Endodermal cell (in vitro differentiated cells): ENCODE measurements at regions not wholly inside any gene's neighbourhood (a gene's known extent, or its start where the extent isn't known, plus 50 kb on each side); places are given as distances from the start of the nearest gene placed in this dataset.

ENCODE experiments used
- DNase-seq: peaks from one replicate; pipeline ENCODE4 v3.0.0-alpha.2; 2017
- H3K27ac ChIP-seq: 2 replicates; pipeline ENCODE4 v1.5.1; 2013; ENCODE audit warnings: mild to moderate bottlenecking, low read depth, low read length, moderate library complexity
- H3K27me3 ChIP-seq: 2 replicates; pipeline ENCODE4 v1.6.1; 2013; ENCODE audit warnings: mild to moderate bottlenecking, low read length, moderate library complexity; ENCODE audit not compliant: insufficient read depth, control insufficient read depth, poor library complexity, severe bottlenecking
- H3K36me3 ChIP-seq: 2 replicates; pipeline ENCODE4 v1.7.0; 2013; ENCODE audit warnings: mild to moderate bottlenecking, low read length, moderate library complexity; ENCODE audit not compliant: control insufficient read depth, insufficient read depth
- H3K4me1 ChIP-seq: one replicate; pipeline ENCODE4 v1.7.0; 2013; ENCODE audit warnings: low read length; ENCODE audit not compliant: control insufficient read depth, insufficient read depth
- H3K4me3 ChIP-seq: 2 replicates; pipeline ENCODE4 v1.5.1; 2013; ENCODE audit warnings: mild to moderate bottlenecking, low read length, moderate library complexity
- H3K9ac ChIP-seq: 2 replicates; pipeline ENCODE4 v1.6.1; 2013; ENCODE audit warnings: mild to moderate bottlenecking, low read length, moderate library complexity; ENCODE audit not compliant: poor library complexity, severe bottlenecking; ENCODE audit errors: extremely low read depth
- H3K9me3 ChIP-seq: 2 replicates; pipeline ENCODE4 v1.6.1; 2013; ENCODE audit warnings: mild to moderate bottlenecking, low read length, moderate library complexity; ENCODE audit not compliant: control insufficient read depth
- H3K27ac Mint-ChIP-seq: 2 replicates; pipeline ENCODE4 v1.8.0; 2020; ENCODE audit warnings: mixed read lengths
- H3K27me3 Mint-ChIP-seq: 2 replicates; pipeline ENCODE4 v1.8.0; 2021; ENCODE audit warnings: mild to moderate bottlenecking, mixed read lengths; ENCODE audit not compliant: insufficient read depth
- H3K36me3 Mint-ChIP-seq: 2 replicates; pipeline ENCODE4 v1.8.0; 2020; ENCODE audit warnings: low read depth, mixed read lengths
- H3K4me1 Mint-ChIP-seq: 2 replicates; pipeline ENCODE4 v1.8.0; 2020; ENCODE audit warnings: mixed read lengths
- H3K4me3 Mint-ChIP-seq: 2 replicates; pipeline ENCODE4 v1.8.0; 2020; ENCODE audit warnings: mild to moderate bottlenecking, moderate library complexity, mixed read lengths
- H3K9me3 Mint-ChIP-seq: 2 replicates; pipeline ENCODE4 v1.8.0; 2020; ENCODE audit warnings: mild to moderate bottlenecking, mixed read lengths
- WGBS, 2 experiments: methylation state at CpG; one replicate each; pipeline versions ENCODE4 v1.1.5 to v1.1.7; 2013; ENCODE audit warnings: missing lambda C conversion rate in 2 of 2, mixed read lengths in 1 of 2; ENCODE audit not compliant: insufficient coverage in 1 of 2, insufficient read length in 1 of 2; 5-methylcytosine and 5-hydroxymethylcytosine counted together
- TF ChIP-seq, protein P1 (sequence below): fragments of 200-600 bp; sonication (generic); conservative IDR thresholded peaks from 2 replicates; pipeline ENCODE4 v1.5.0; 2021; ENCODE audit warnings: antibody characterized with exemption, mild to moderate bottlenecking

GRCh38 chr2:167851323-167851860, 396.0 kb downstream of the STK39 start:
- Histone ChIP-seq H3K9me3 (peaks cover 11% of the 10 kb centered on the region), H3K4me3 (no peak overlapping the region), H3K27ac (no peak overlapping the region), H3K27me3 (no peaks in the 10 kb centered on the region), H3K36me3 (no peaks in the 10 kb centered on the region), H3K9ac (no peak overlapping the region), H3K4me1 (no peaks in the 10 kb centered on the region)
- H3K4me3 Mint-ChIP-seq, result no peak overlapping the region
- TF ChIP-seq, protein P1, sequence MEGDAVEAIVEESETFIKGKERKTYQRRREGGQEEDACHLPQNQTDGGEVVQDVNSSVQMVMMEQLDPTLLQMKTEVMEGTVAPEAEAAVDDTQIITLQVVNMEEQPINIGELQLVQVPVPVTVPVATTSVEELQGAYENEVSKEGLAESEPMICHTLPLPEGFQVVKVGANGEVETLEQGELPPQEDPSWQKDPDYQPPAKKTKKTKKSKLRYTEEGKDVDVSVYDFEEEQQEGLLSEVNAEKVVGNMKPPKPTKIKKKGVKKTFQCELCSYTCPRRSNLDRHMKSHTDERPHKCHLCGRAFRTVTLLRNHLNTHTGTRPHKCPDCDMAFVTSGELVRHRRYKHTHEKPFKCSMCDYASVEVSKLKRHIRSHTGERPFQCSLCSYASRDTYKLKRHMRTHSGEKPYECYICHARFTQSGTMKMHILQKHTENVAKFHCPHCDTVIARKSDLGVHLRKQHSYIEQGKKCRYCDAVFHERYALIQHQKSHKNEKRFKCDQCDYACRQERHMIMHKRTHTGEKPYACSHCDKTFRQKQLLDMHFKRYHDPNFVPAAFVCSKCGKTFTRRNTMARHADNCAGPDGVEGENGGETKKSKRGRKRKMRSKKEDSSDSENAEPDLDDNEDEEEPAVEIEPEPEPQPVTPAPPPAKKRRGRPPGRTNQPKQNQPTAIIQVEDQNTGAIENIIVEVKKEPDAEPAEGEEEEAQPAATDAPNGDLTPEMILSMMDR, result no peak
- WGBS, 2 experiments, result 82 to 91% methylated on average over 4 of the region's 4 CpGs
- peaks cover 30% of the 10 kb centered on the region for H3K36me3 Mint-ChIP-seq
- no peak for DNase-seq
- H3K27ac Mint-ChIP-seq, result peak overlapping the region; percentile 29
- peaks cover 36% of the 10 kb centered on the region for H3K9me3 Mint-ChIP-seq
- H3K27me3 Mint-ChIP-seq, result no peaks in the 10 kb centered on the region
- H3K4me1 Mint-ChIP-seq, result peaks cover 13% of the 10 kb centered on the region

DNA sequence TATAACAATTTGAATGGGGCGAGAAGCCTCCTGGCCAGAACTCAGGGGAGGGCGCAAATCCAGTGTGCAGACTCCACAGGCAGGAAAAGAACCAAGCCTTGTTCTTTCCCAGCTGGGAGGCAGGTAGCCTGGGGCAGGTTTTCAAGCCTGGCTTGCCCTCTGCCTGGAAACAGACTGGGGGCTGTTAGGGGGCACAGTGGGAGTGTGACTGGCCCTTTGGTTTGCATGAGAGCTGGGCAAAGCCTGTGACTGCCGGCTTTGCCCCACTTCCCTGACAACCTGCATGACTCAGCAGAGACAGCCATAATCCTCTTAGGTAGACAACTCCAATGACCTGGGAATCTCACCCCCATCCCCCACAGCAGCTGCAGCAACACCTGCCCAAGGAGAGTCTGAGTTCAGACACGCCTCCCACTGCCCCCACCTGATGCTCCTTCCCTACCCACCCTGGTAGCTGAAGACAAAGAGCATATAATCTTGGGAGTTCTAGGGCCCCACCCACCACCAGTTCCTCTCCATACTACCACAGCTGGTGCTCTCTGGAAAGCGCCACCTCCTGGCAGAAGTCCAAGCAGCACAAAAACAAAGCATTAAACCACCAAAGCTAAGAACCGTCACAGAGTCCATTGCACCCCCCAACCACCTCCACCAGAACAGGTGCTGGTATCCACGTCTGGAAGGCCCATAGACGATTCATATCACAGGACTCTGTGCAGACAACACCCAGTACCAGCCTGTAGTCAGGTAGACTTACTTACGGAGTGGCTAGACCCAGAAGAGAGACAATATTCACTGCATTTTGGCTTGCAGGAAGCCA, 402.5 kb downstream of the STK39 start:
- Mint-ChIP-seq H3K9me3 (peaks cover 46% of the 10 kb centered on the region), H3K4me1 (peaks cover 22% of the 10 kb centered on the region), H3K27ac (peak overlapping the region; percentile 99), H3K27me3 (no peaks in the 10 kb centered on the region), H3K4me3 (peak overlapping the region; percentile 40), H3K36me3 (peaks cover 34% of the 10 kb centered on the region)
- Histone ChIP-seq H3K36me3 (no peaks in the 10 kb centered on the region), H3K9me3 (peaks cover 20% of the 10 kb centered on the region), H3K9ac (peak overlapping the region; percentile 27), H3K27ac (peak overlapping the region; percentile 55), H3K4me3 (peak overlapping the region; percentile 63), H3K27me3 (no peaks in the 10 kb centered on the region), H3K4me1 (peaks cover 9% of the 10 kb centered on the region)
- whole genome bisulfite sequencing, 2 experiments, result 58 to 74% methylated on average over 7 to 9 of the region's 9 CpGs
- DNase-seq, result peak; percentile 97
- TF ChIP-seq, protein P1, result peak; percentile 85

DNA sequence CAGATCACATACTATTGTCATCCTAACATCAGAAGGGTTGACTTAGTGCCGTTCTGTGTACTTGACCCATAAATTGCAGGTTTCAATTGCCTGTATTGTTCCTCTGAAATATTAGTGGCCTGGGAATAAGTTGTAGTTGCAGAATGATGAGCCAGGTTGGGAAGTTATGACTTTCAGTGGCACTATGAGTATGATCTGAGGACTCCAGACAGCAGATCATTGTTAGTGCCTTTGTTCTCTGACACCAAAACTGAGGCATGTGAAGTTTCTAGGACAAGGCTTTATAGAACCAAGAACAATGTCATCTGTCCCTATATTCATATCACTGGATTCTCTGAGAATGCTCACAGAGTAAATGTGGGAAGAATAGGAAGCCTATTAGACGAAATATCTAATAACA, 403.7 kb downstream of the STK39 start:
- no peaks in the 10 kb centered on the region for H3K27me3 ChIP-seq
- H3K4me1 ChIP-seq, result peaks cover 9% of the 10 kb centered on the region
- no peaks in the 10 kb centered on the region for H3K36me3 ChIP-seq
- TF ChIP-seq, protein P1, result no peak
- Mint-ChIP-seq H3K4me3 (no peak overlapping the region), H3K27ac (peak overlapping the region; percentile 99), H3K36me3 (peaks cover 25% of the 10 kb centered on the region), H3K27me3 (no peaks in the 10 kb centered on the region), H3K4me1 (peaks cover 22% of the 10 kb centered on the region), H3K9me3 (peaks cover 34% of the 10 kb centered on the region)
- no peak overlapping the region for H3K27ac ChIP-seq
- no peak overlapping the region for H3K4me3 ChIP-seq
- H3K9ac ChIP-seq, result no peak overlapping the region
- peaks cover 20% of the 10 kb centered on the region for H3K9me3 ChIP-seq
- DNase-seq, result no peak
- 90 to 95% methylated on average over 1 to 2 of the region's 2 CpGs for WGBS, 2 experiments
